B cell (primary cell): ENCODE measurements at regions not wholly inside any gene's neighbourhood (a gene's known extent, or its start where the extent isn't known, plus 50 kb on each side); places are given as distances from the start of the nearest gene placed in this dataset.

Experiments
- CTCF ChIP-seq: fragments of 200-600 bp; IDR thresholded peaks from one replicate; pipeline ENCODE4 v1.8.0; 2022; ENCODE audit warnings: antibody characterized with exemption, mild to moderate bottlenecking
- EZH2 ChIP-seq: IDR thresholded peaks from 2 replicates; pipeline ENCODE4 v1.6.1; 2012; ENCODE audit warnings: borderline replicate concordance, low read depth, mild to moderate bottlenecking, moderate library complexity, low read length; ENCODE audit not compliant: insufficient read depth, poor library complexity, severe bottlenecking

- TF ChIP-seq CTCF (no peak), EZH2 (no peak)
Measured at GRCh38 chr11:109086931-109087330, 335.1 kb upstream of the C11orf87 start.
